Adrenal gland (tissue), 5 donors: ENCODE measurements at regions not wholly inside any gene's neighbourhood (a gene's known extent, or its start where the extent isn't known, plus 50 kb on each side); places are given as distances from the start of the nearest gene placed in this dataset.

ENCODE experiments used
- CTCF ChIP-seq, 6 experiments: fragments of 450-650 bp in 4 of 6; fragments of 200-600 bp in 2 of 6; sonication (generic) in 1 of 6; IDR thresholded peaks; 1 replicate in 5 of 6; 2 replicates in 1 of 6; pipeline versions ENCODE4 v1.5.1 to v1.8.0; 2016 to 2021; ENCODE audit warnings: antibody characterized with exemption in 6 of 6, mild to moderate bottlenecking in 2 of 6, moderate library complexity in 1 of 6
- POLR2A ChIP-seq, 2 donors: fragments of 450-650 bp; IDR thresholded peaks; one replicate each; pipeline ENCODE4 v1.6.1; 2017; ENCODE audit warnings: antibody characterized with exemption in 2 of 2, mild to moderate bottlenecking in 2 of 2, moderate library complexity in 1 of 2
- donor health status: DM: no; HTN: no; CAD: no.

DNA sequence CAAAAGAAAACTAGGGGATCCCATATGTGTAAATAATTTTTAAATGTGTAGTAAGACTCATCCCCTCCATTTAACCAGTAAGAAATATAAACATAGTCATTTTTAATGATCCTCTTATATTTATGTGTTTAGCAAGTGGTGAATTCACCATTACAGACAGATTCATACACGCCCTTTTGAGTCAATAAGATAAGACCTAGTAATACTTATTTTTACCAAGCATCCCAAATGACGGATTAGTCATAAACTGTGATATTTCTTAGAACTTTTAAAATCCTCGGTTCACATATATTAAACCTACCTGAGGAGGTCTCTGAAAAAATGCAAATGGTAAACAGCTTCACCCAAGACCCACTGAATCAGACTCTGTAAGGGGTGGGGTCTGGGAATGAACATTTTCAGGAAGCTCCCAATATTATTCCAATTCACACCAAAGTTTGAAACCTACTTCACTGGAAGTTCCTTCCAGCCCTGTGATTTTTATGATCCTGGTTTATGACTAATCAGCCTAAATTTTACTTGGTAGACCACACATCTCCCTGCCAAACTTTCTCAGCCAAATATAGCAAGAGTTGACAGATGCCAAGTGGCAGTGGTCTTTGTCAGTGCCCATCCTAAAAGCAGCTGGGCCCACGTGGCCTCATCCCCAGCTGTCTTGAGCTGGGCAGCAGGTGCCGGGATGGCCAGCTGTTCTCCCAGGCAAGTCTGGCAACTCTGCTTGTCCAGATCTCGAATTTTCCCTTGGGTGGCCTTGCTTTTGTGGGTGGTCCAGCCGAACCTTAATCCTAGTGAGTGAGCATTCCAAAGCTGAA lies 559.0 kb upstream of the RGMB start:
- TF ChIP-seq CTCF (IDR thresholded peaks at IDR 0.05) (no peak), POLR2A (IDR thresholded peaks at IDR 0.05) (no peak)
